GM19372 (cell line): ENCODE measurements at regions not wholly inside any gene's neighbourhood (a gene's known extent, or its start where the extent isn't known, plus 50 kb on each side); places are given as distances from the start of the nearest gene placed in this dataset.
A peak's percentile ranks its signal among the peaks of the same experiment; 100 is the strongest.
"Not testable (repeated sequence)": the region's sequence is repeated elsewhere in the genome, so short reads cannot be mapped to it uniquely, and the experiment has no call there.

Source experiments
- ATAC-seq: cut with Tn5 transposase; IDR thresholded peaks from one replicate; pipeline ENCODE4 v1.9.1; 2021; ENCODE audit warnings: mild to moderate bottlenecking, low read depth, moderate library complexity; ENCODE audit not compliant: unreplicated experiment

GRCh38 chr14:44873536-44873935 is 88.2 kb downstream of the KLHL28 start:
- no peak for ATAC-seq

- ATAC-seq: no peak
Measured at GRCh38 chr14:44866770-44867169, 95.0 kb downstream of the KLHL28 start.

- ATAC-seq: no peak
Measured at GRCh38 chr14:44866322-44866721, 95.4 kb downstream of the KLHL28 start.

GRCh38 chr14:44863271-44863670 is 98.5 kb downstream of the KLHL28 start:
- ATAC-seq: no peak

GRCh38 chr14:44854114-44854513 is 107.6 kb downstream of the KLHL28 start:
- ATAC-seq: no peak

- no peak for ATAC-seq
Measured at GRCh38 chr14:44847526-44848309, 114.0 kb downstream of the KLHL28 start.

GRCh38 chr14:44846232-44846824 is 115.4 kb downstream of the KLHL28 start:
- no peak for ATAC-seq

GRCh38 chr14:44835928-44836327 is 125.8 kb downstream of the KLHL28 start:
- not testable (repeated sequence) for ATAC-seq

- ATAC-seq: no peak
Measured at GRCh38 chr14:44833376-44834060, 128.2 kb downstream of the KLHL28 start.

GRCh38 chr14:44830371-44830770 is 131.4 kb downstream of the KLHL28 start:
- ATAC-seq: no peak

GRCh38 chr14:44829021-44829420 is 132.7 kb downstream of the KLHL28 start:
- ATAC-seq: no peak

- ATAC-seq: no peak
Measured at GRCh38 chr14:44828023-44828422, 133.7 kb downstream of the KLHL28 start.

GRCh38 chr14:44820230-44820964 is 141.3 kb downstream of the KLHL28 start:
- ATAC-seq: no peak

- ATAC-seq: no peak
Measured at GRCh38 chr14:44814196-44814595, 147.6 kb downstream of the KLHL28 start.

- ATAC-seq: no peak
Measured at GRCh38 chr14:44812672-44813071, 149.1 kb downstream of the KLHL28 start.

GRCh38 chr14:44804391-44804790 is 157.4 kb downstream of the KLHL28 start:
- no peak for ATAC-seq

- ATAC-seq: peak; percentile 72
Measured at GRCh38 chr14:44803239-44803905, 158.4 kb downstream of the KLHL28 start.

- ATAC-seq: no peak
Measured at GRCh38 chr14:44798386-44799242, 163.1 kb downstream of the KLHL28 start.

GRCh38 chr14:44795725-44796124 is 166.0 kb downstream of the KLHL28 start:
- no peak for ATAC-seq
